ENCODE measurements at regions not wholly inside any gene's neighbourhood (a gene's known extent, or its start where the extent isn't known, plus 50 kb on each side); places are given as distances from the start of the nearest gene placed in this dataset.

DNA sequence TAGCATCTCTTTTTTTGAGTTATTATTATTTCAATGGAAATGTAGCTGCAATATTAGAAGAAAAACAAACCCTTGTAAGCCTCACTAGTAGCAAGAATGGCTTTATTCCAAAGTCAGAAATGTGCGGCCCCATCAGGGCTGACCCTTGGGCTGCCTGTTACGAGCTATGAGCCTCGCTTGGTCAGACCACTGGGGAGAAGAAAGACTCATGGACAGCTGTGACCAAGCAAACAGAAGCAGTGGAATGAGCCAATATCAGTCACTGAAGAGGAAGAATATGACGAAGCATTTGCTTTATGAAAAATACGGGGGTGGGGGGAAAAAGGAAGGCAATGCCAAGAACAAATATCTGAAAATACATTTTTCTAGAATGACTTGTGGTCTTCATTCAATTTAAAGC lies 504.5 kb downstream of the LMO4 start:
- TF ChIP-seq, protein P1, sequence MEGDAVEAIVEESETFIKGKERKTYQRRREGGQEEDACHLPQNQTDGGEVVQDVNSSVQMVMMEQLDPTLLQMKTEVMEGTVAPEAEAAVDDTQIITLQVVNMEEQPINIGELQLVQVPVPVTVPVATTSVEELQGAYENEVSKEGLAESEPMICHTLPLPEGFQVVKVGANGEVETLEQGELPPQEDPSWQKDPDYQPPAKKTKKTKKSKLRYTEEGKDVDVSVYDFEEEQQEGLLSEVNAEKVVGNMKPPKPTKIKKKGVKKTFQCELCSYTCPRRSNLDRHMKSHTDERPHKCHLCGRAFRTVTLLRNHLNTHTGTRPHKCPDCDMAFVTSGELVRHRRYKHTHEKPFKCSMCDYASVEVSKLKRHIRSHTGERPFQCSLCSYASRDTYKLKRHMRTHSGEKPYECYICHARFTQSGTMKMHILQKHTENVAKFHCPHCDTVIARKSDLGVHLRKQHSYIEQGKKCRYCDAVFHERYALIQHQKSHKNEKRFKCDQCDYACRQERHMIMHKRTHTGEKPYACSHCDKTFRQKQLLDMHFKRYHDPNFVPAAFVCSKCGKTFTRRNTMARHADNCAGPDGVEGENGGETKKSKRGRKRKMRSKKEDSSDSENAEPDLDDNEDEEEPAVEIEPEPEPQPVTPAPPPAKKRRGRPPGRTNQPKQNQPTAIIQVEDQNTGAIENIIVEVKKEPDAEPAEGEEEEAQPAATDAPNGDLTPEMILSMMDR (conservative IDR thresholded peaks at IDR 0.05; ENCODE audit: low read depth, low read length) = no peak
- TF ChIP-seq EZH2 (IDR thresholded peaks at IDR 0.05; ENCODE audit: low read length, unreplicated experiment) = no peak

All from PC-3 (cell line).